ENCODE measurements at regions not wholly inside any gene's neighbourhood (a gene's known extent, or its start where the extent isn't known, plus 50 kb on each side); places are given as distances from the start of the nearest gene placed in this dataset.

DNA sequence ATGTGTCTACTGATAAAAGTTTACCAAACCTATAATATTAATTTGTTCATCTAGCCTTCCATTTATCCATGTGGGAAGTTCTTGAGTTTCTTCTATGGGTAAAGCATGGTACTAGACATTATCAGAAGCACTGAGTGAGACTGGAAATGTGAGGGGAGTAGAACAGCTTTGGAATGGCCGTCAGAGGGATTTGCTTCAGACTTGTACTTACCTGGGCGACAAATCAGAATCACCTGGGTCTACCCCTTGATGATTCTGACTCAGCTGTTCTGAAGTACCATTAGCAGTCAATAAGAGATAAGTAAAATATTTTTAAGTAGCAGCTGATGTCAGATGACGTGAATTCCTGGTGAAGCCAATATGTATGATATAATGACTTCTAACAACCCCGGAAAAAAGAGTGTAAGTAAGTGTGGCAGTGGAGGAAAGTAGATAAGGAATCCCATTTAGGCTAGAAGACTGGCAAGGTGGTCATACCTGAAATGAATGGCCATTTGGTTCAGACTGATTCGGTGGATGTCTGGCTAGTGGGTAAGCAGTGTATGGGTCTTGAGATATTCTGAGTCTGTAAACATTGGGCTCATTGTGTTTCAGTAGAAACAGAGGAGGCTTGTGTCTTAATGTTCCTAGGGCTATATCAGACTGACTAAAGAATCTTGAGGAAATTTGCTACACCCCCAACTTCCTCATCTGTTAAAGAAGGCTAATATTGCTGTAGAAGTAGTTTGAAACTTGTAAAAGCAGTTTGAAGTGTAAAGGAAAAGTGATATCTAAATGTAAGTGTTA is 409.2 kb downstream of the NKX6-1 start:
- Histone ChIP-seq H3K9me3 (replicated peaks; ENCODE audit: control insufficient read depth, insufficient read depth, low read depth, low read length) (no peaks in the 10 kb centered on the region), H3K4me2 (ENCODE audit: insufficient read depth, low read length) (no peak overlapping the region), H3K4me1 (replicated peaks in 1 of 2; ENCODE audit: control insufficient read depth in 2 of 2, insufficient read depth in 2 of 2, low read length in 2 of 2) (no peaks in the 10 kb centered on the region), H3K4me3 (no peak overlapping the region), H3K79me2 (ENCODE audit: control insufficient read depth, insufficient read depth, low read length) (no peaks in the 10 kb centered on the region), H3K27ac (ENCODE audit: extremely low read depth, low read depth, low read length) (no peak overlapping the region), H4K20me1 (replicated peaks; ENCODE audit: control insufficient read depth, insufficient read depth, low read length) (no peaks in the 10 kb centered on the region), H3K27me3 (ENCODE audit: control insufficient read depth in 2 of 2, insufficient read depth in 2 of 2, low read length in 2 of 2) (no peaks in the 10 kb centered on the region; a peak in 2 of 5 replicates), H2AFZ (ENCODE audit: low read depth, low read length) (no peak overlapping the region), H3K9me1 (ENCODE audit: control insufficient read depth, insufficient read depth, low read length) (no peaks in the 10 kb centered on the region), H3K9ac (ENCODE audit: insufficient read depth in 1 of 2, low read depth in 2 of 2, low read length in 2 of 2) (no peak overlapping the region), H3K36me3 (ENCODE audit: control insufficient read depth, insufficient read depth, low read length) (no peaks in the 10 kb centered on the region)
- intact Hi-C loops (cut with micrococcal nuclease), result no loop called here
- BruUV-seq (replicated peaks), result no TSS peak
- no peak for FAIRE-seq
- CTCF ChIA-PET (ENCODE audit: low intra/inter-chr PET ratio), result no interaction called here
- no peak for ATAC-seq
- no peak for DNase-seq (ENCODE audit: extremely low read depth in 1 of 4, low spot score in 3 of 4)
- POLR2A ChIA-PET, result no interaction called here
- in situ Hi-C loops (cut with MboI), result no loop called here
- 0% methylated on average over 5 of the region's 5 CpGs for WGBS (ENCODE audit: insufficient coverage, low coverage, missing lambda C conversion rate)
- TF ChIP-seq MTA1 (IDR thresholded peaks at IDR 0.05; ENCODE audit: borderline replicate concordance) (no peak), KAT2B (IDR thresholded peaks at IDR 0.05; ENCODE audit: low read depth, low read length) (no peak), NR4A1 (CRISPR knock-in tag; IDR thresholded peaks at IDR 0.05) (no peak), NR4A1 (tag; IDR thresholded peaks at IDR 0.05) (no peak), ZNF165 (CRISPR knock-in tag; IDR thresholded peaks at IDR 0.05; ENCODE audit: borderline replicate concordance) (no peak), PHF20 (IDR thresholded peaks at IDR 0.05; ENCODE audit: partially characterized antibody) (no peak), BCL6 (CRISPR knock-in tag; IDR thresholded peaks at IDR 0.05) (no peak), ZEB2 (IDR thresholded peaks at IDR 0.05) (no peak), MYBL2 (IDR thresholded peaks at IDR 0.05; ENCODE audit: low read depth) (no peak), MYBL2 (CRISPR knock-in tag; IDR thresholded peaks at IDR 0.05; ENCODE audit: borderline replicate concordance) (no peak)
- TF ChIP-seq, protein P1, sequence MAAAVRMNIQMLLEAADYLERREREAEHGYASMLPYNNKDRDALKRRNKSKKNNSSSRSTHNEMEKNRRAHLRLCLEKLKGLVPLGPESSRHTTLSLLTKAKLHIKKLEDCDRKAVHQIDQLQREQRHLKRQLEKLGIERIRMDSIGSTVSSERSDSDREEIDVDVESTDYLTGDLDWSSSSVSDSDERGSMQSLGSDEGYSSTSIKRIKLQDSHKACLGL (CRISPR knock-in tag; IDR thresholded peaks at IDR 0.05; ENCODE audit: borderline replicate concordance, poor library complexity, severe bottlenecking), result no peak
- TF ChIP-seq, protein P2, sequence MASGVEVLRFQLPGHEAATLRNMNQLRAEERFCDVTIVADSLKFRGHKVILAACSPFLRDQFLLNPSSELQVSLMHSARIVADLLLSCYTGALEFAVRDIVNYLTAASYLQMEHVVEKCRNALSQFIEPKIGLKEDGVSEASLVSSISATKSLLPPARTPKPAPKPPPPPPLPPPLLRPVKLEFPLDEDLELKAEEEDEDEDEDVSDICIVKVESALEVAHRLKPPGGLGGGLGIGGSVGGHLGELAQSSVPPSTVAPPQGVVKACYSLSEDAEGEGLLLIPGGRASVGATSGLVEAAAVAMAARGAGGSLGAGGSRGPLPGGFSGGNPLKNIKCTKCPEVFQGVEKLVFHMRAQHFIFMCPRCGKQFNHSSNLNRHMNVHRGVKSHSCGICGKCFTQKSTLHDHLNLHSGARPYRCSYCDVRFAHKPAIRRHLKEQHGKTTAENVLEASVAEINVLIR (CRISPR knock-in tag; IDR thresholded peaks at IDR 0.05), result no peak
- TF ChIP-seq, protein P3, sequence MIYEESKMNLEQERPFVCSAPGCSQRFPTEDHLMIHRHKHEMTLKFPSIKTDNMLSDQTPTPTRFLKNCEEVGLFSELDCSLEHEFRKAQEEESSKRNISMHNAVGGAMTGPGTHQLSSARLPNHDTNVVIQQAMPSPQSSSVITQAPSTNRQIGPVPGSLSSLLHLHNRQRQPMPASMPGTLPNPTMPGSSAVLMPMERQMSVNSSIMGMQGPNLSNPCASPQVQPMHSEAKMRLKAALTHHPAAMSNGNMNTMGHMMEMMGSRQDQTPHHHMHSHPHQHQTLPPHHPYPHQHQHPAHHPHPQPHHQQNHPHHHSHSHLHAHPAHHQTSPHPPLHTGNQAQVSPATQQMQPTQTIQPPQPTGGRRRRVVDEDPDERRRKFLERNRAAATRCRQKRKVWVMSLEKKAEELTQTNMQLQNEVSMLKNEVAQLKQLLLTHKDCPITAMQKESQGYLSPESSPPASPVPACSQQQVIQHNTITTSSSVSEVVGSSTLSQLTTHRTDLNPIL (CRISPR knock-in tag; IDR thresholded peaks at IDR 0.05), result no peak
- TF ChIP-seq, protein P4, sequence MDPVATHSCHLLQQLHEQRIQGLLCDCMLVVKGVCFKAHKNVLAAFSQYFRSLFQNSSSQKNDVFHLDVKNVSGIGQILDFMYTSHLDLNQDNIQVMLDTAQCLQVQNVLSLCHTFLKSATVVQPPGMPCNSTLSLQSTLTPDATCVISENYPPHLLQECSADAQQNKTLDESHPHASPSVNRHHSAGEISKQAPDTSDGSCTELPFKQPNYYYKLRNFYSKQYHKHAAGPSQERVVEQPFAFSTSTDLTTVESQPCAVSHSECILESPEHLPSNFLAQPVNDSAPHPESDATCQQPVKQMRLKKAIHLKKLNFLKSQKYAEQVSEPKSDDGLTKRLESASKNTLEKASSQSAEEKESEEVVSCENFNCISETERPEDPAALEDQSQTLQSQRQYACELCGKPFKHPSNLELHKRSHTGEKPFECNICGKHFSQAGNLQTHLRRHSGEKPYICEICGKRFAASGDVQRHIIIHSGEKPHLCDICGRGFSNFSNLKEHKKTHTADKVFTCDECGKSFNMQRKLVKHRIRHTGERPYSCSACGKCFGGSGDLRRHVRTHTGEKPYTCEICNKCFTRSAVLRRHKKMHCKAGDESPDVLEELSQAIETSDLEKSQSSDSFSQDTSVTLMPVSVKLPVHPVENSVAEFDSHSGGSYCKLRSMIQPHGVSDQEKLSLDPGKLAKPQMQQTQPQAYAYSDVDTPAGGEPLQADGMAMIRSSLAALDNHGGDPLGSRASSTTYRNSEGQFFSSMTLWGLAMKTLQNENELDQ (CRISPR knock-in tag; IDR thresholded peaks at IDR 0.05; ENCODE audit: borderline replicate concordance), result no peak

Measured in K562 (cell line).